Endodermal cell (in vitro differentiated cells): ENCODE measurements at regions not wholly inside any gene's neighbourhood (a gene's known extent, or its start where the extent isn't known, plus 50 kb on each side); places are given as distances from the start of the nearest gene placed in this dataset.
"Not testable (repeated sequence)": the region's sequence is repeated elsewhere in the genome, so short reads cannot be mapped to it uniquely, and the experiment has no call there.

Experiments
- DNase-seq: peaks from one replicate; pipeline ENCODE4 v3.0.0-alpha.2; 2017
- H3K27ac ChIP-seq: 2 replicates; pipeline ENCODE4 v1.5.1; 2013; ENCODE audit warnings: mild to moderate bottlenecking, low read depth, low read length, moderate library complexity
- H3K27me3 ChIP-seq: 2 replicates; pipeline ENCODE4 v1.6.1; 2013; ENCODE audit warnings: mild to moderate bottlenecking, low read length, moderate library complexity; ENCODE audit not compliant: insufficient read depth, control insufficient read depth, poor library complexity, severe bottlenecking
- H3K36me3 ChIP-seq: 2 replicates; pipeline ENCODE4 v1.7.0; 2013; ENCODE audit warnings: mild to moderate bottlenecking, low read length, moderate library complexity; ENCODE audit not compliant: control insufficient read depth, insufficient read depth
- H3K4me1 ChIP-seq: one replicate; pipeline ENCODE4 v1.7.0; 2013; ENCODE audit warnings: low read length; ENCODE audit not compliant: control insufficient read depth, insufficient read depth
- H3K4me3 ChIP-seq: 2 replicates; pipeline ENCODE4 v1.5.1; 2013; ENCODE audit warnings: mild to moderate bottlenecking, low read length, moderate library complexity
- H3K9ac ChIP-seq: 2 replicates; pipeline ENCODE4 v1.6.1; 2013; ENCODE audit warnings: mild to moderate bottlenecking, low read length, moderate library complexity; ENCODE audit not compliant: poor library complexity, severe bottlenecking; ENCODE audit errors: extremely low read depth
- H3K9me3 ChIP-seq: 2 replicates; pipeline ENCODE4 v1.6.1; 2013; ENCODE audit warnings: mild to moderate bottlenecking, low read length, moderate library complexity; ENCODE audit not compliant: control insufficient read depth
- H3K27ac Mint-ChIP-seq: 2 replicates; pipeline ENCODE4 v1.8.0; 2020; ENCODE audit warnings: mixed read lengths
- H3K27me3 Mint-ChIP-seq: 2 replicates; pipeline ENCODE4 v1.8.0; 2021; ENCODE audit warnings: mild to moderate bottlenecking, mixed read lengths; ENCODE audit not compliant: insufficient read depth
- H3K36me3 Mint-ChIP-seq: 2 replicates; pipeline ENCODE4 v1.8.0; 2020; ENCODE audit warnings: low read depth, mixed read lengths
- H3K4me1 Mint-ChIP-seq: 2 replicates; pipeline ENCODE4 v1.8.0; 2020; ENCODE audit warnings: mixed read lengths
- H3K4me3 Mint-ChIP-seq: 2 replicates; pipeline ENCODE4 v1.8.0; 2020; ENCODE audit warnings: mild to moderate bottlenecking, moderate library complexity, mixed read lengths
- H3K9me3 Mint-ChIP-seq: 2 replicates; pipeline ENCODE4 v1.8.0; 2020; ENCODE audit warnings: mild to moderate bottlenecking, mixed read lengths
- CTCF ChIP-seq: fragments of 200-600 bp; sonication (generic); conservative IDR thresholded peaks from 2 replicates; pipeline ENCODE4 v1.5.0; 2021; ENCODE audit warnings: antibody characterized with exemption, mild to moderate bottlenecking
- WGBS, 2 experiments: methylation state at CpG; one replicate each; pipeline versions ENCODE4 v1.1.5 to v1.1.7; 2013; ENCODE audit warnings: missing lambda C conversion rate in 2 of 2, mixed read lengths in 1 of 2; ENCODE audit not compliant: insufficient coverage in 1 of 2, insufficient read length in 1 of 2; 5-methylcytosine and 5-hydroxymethylcytosine counted together

DNA sequence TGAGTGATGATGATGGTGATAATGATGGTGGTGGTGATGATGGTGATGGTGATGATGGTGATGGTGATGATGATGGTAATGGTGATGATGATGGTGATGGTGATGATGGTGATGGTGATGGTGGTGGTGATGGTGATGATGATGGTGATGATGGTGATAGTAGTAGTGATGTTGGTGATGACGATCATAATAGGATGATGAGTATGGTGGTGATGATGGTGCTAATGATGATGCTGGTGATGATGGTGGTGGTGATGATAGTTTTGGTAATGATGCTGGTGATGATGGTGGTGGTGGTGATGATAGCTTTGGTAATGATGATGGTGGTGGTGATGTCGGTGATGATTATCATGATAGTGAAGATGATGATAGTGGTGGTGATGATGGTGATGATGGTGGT lies 171.5 kb upstream of the SFSWAP start:
- TF ChIP-seq CTCF, result no peak
- H3K4me3 Mint-ChIP-seq, result no peak overlapping the region
- no peaks in the 10 kb centered on the region for H3K9me3 ChIP-seq
- DNase-seq, result no peak
- no peaks in the 10 kb centered on the region for H3K4me1 Mint-ChIP-seq
- H3K9me3 Mint-ChIP-seq, result no peaks in the 10 kb centered on the region
- H3K4me3 ChIP-seq, result no peak overlapping the region
- no peaks in the 10 kb centered on the region for H3K36me3 ChIP-seq
- WGBS, 2 experiments, result 83 to 93% methylated on average over 2 of the region's 2 CpGs
- no peak overlapping the region for H3K9ac ChIP-seq
- H3K27ac ChIP-seq, result no peak overlapping the region
- H3K4me1 ChIP-seq, result no peaks in the 10 kb centered on the region
- H3K27ac Mint-ChIP-seq, result no peak overlapping the region
- H3K27me3 Mint-ChIP-seq, result no peaks in the 10 kb centered on the region
- peaks cover 4% of the 10 kb centered on the region for H3K27me3 ChIP-seq
- H3K36me3 Mint-ChIP-seq, result no peaks in the 10 kb centered on the region

DNA sequence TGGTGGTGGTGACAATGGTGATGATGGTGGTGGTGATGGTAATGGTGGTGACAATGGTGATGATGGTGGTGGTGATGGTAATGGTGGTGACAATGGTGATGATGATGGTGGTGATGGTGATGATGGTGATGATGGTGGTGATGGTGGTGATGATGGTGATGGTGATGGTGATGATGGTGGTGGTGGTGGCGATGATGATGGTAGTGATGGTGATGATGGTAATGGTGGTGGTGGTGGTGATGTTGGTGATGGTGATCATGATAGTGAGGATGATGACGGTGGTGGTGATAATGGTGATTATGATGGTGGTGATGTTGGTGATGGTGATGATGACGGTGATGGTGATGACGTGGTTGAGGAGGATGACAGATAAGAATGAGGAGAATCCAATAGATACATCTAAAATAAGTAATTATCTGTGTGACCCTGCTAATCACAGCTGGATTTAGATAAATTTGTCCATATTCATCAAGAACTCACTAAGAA lies 170.7 kb upstream of the SFSWAP start:
- 92 to 96% methylated on average over 3 to 4 of the region's 4 CpGs for WGBS, 2 experiments

DNA sequence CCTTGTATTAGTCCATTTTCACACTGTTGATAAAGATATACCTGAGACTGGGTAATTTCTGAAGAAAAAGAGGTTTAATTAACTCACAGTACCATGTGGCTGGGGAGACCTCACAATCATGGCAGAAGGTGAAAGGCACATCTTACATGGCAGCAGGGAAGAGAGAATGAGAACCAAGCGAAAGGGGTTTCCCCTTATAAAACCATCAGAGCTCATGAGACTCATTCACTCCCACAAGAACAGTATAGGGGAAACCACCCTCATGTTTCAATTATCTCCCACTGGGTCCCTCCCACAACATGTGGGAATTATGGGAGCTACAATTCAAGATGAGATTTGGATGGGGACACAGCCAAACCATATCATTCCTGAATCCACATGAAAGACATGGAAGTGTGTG lies 169.4 kb upstream of the SFSWAP start:
- not testable (repeated sequence) for H3K27me3 Mint-ChIP-seq, H3K27ac ChIP-seq
- 67% methylated on average over 1 of the region's 1 CpG; no CpG with 5 or more reads in 1 of the 2 experiments for WGBS, 2 experiments

More for the DNA sequence above, 170.7 kb upstream of the SFSWAP start:
- H3K36me3 Mint-ChIP-seq, result no peaks in the 10 kb centered on the region
- Histone ChIP-seq H3K27me3 (peaks cover 4% of the 10 kb centered on the region), H3K36me3 (no peaks in the 10 kb centered on the region), H3K9me3 (no peaks in the 10 kb centered on the region), H3K9ac (no peak overlapping the region), H3K27ac (no peak overlapping the region), H3K4me3 (no peak overlapping the region), H3K4me1 (no peaks in the 10 kb centered on the region)
- no peak for TF ChIP-seq CTCF
- no peaks in the 10 kb centered on the region for H3K27me3 Mint-ChIP-seq
- no peak for DNase-seq
- H3K9me3 Mint-ChIP-seq, result no peaks in the 10 kb centered on the region
- H3K4me1 Mint-ChIP-seq, result no peaks in the 10 kb centered on the region
- H3K27ac Mint-ChIP-seq, result no peak overlapping the region
- no peak overlapping the region for H3K4me3 Mint-ChIP-seq

DNA sequence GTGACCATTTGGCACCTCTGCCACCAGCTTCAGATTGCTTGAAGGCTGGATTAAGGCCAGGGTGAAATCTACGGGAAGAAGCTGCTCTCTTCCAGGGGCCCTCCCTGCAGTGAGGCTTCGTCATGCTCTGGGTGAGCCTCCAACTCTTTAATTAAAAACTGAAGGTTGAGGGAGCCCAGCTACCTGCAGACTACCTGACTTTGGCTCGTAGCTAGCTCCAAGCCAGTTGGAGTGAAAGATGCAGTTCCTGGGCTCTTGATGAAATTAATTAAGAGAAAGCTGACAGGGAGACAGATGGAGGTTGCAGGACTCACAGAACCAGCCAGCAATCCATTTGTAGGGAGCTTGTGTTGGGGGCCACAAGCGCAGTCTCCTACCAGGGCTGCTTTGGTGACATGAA lies 168.5 kb upstream of the SFSWAP start:
- H3K36me3 ChIP-seq, result no peaks in the 10 kb centered on the region
- 84 to 89% methylated on average over 4 of the region's 4 CpGs for WGBS, 2 experiments
- H3K4me3 ChIP-seq, result no peak overlapping the region
- DNase-seq, result no peak
- H3K27me3 ChIP-seq, result peaks cover 4% of the 10 kb centered on the region
- H3K36me3 Mint-ChIP-seq, result no peaks in the 10 kb centered on the region
- H3K4me1 ChIP-seq, result no peaks in the 10 kb centered on the region
- H3K9me3 Mint-ChIP-seq, result no peaks in the 10 kb centered on the region
- H3K4me1 Mint-ChIP-seq, result no peaks in the 10 kb centered on the region
- no peak overlapping the region for H3K4me3 Mint-ChIP-seq
- H3K27ac ChIP-seq, result no peak overlapping the region
- TF ChIP-seq CTCF, result no peak
- no peaks in the 10 kb centered on the region for H3K27me3 Mint-ChIP-seq
- H3K9ac ChIP-seq, result no peak overlapping the region
- no peaks in the 10 kb centered on the region for H3K9me3 ChIP-seq
- no peak overlapping the region for H3K27ac Mint-ChIP-seq

More for the DNA sequence above, 169.4 kb upstream of the SFSWAP start:
- H3K9me3 ChIP-seq, H3K36me3 Mint-ChIP-seq, DNase-seq, H3K4me1 Mint-ChIP-seq, H3K4me3 ChIP-seq, H3K9ac ChIP-seq, H3K27me3 ChIP-seq, H3K27ac Mint-ChIP-seq, H3K9me3 Mint-ChIP-seq, H3K4me1 ChIP-seq, H3K4me3 Mint-ChIP-seq, H3K36me3 ChIP-seq: not testable (repeated sequence)
